ENCODE measurements at regions not wholly inside any gene's neighbourhood (a gene's known extent, or its start where the extent isn't known, plus 50 kb on each side); places are given as distances from the start of the nearest gene placed in this dataset.

- ChIA-PET POLR2A (no interaction called here), CTCF (interaction anchor here (0.6 to 0.7 kb wide), 2 partner anchors 85 to 242 kb away, joined by 3 to 10 read pairs; no protein-coding TSS in a partner anchor)
- H3K4me1 ChIP-seq (ENCODE audit: control insufficient read depth, insufficient read depth, low read length): peaks cover 38% of the 10 kb centered on the region
- BruUV-seq (replicated peaks): no TSS peak
- H3K27ac ChIP-seq (ENCODE audit: low read length): no peak overlapping the region
- H3K4me3 ChIP-seq (ENCODE audit: low read depth in 2 of 2, low read length in 2 of 2): no peak overlapping the region
- in situ Hi-C loops (cut with HindIII; ENCODE audit: low pct_unique_long_range_greater_than_20kb, low sequenced_read_pairs) (no loop called here), intact Hi-C loops (cut with micrococcal nuclease; ENCODE audit: unreplicated experiment) (no loop called here)
- DNase-seq (ENCODE audit: low read depth, low spot score) (no peak), ATAC-seq (no peak)
- H3K36me3 ChIP-seq (ENCODE audit: control insufficient read depth, insufficient read depth, low read length): no peaks in the 10 kb centered on the region
- H3K27me3 ChIP-seq (ENCODE audit: control insufficient read depth, insufficient read depth, low read length): no peaks in the 10 kb centered on the region
- TF ChIP-seq POLR2AphosphoS5 (IDR thresholded peaks at IDR 0.05; ENCODE audit: low read depth, low read length): no peak
- no peak for TF ChIP-seq SIN3A (IDR thresholded peaks at IDR 0.05; ENCODE audit: borderline replicate concordance, insufficient read depth, low read depth, low read length)
- no peak for TF ChIP-seq TCF7L2 (IDR thresholded peaks at IDR 0.05; ENCODE audit: low read depth, low read length)
- no peak for TF ChIP-seq REST (IDR thresholded peaks at IDR 0.05; ENCODE audit: insufficient read depth in 1 of 2, low read depth in 2 of 2, low read length in 1 of 2)
- TF ChIP-seq CTCF (IDR thresholded peaks at IDR 0.05): no peak
- no peaks in the 10 kb centered on the region for H3K9me3 ChIP-seq (ENCODE audit: control insufficient read depth, insufficient read depth, low read depth, low read length)
Observed at GRCh38 chr10:94093286-94093905, 99.7 kb downstream of the PLCE1 start.

GRCh38 chr10:94094540-94094939 is 100.8 kb downstream of the PLCE1 start:
- Histone ChIP-seq H3K9me3 (ENCODE audit: control insufficient read depth, insufficient read depth, low read depth, low read length) (no peaks in the 10 kb centered on the region), H3K4me1 (ENCODE audit: control insufficient read depth, insufficient read depth, low read length) (peaks cover 27% of the 10 kb centered on the region), H3K4me3 (ENCODE audit: low read depth in 2 of 2, low read length in 2 of 2) (no peak overlapping the region), H3K27ac (ENCODE audit: low read length) (0 out of 2 replicates have a peak overlapping the region, but pooled peaks have one; percentile 18), H3K36me3 (ENCODE audit: control insufficient read depth, insufficient read depth, low read length) (no peaks in the 10 kb centered on the region), H3K27me3 (ENCODE audit: control insufficient read depth, insufficient read depth, low read length) (no peaks in the 10 kb centered on the region)
- TF ChIP-seq POLR2AphosphoS5 (IDR thresholded peaks at IDR 0.05; ENCODE audit: low read depth, low read length) (no peak), CTCF (IDR thresholded peaks at IDR 0.05) (no peak), TCF7L2 (IDR thresholded peaks at IDR 0.05; ENCODE audit: low read depth, low read length) (no peak), REST (IDR thresholded peaks at IDR 0.05; ENCODE audit: insufficient read depth in 1 of 2, low read depth in 2 of 2, low read length in 1 of 2) (no peak), SIN3A (IDR thresholded peaks at IDR 0.05; ENCODE audit: borderline replicate concordance, insufficient read depth, low read depth, low read length) (no peak)
- ChIA-PET POLR2A (no interaction called here), CTCF (no interaction called here)
- DNase-seq (ENCODE audit: low read depth, low spot score): no peak
- intact Hi-C loops (cut with micrococcal nuclease; ENCODE audit: unreplicated experiment): no loop called here
- BruUV-seq (replicated peaks): no TSS peak
- in situ Hi-C loops (cut with HindIII; ENCODE audit: low pct_unique_long_range_greater_than_20kb, low sequenced_read_pairs): no loop called here
- 0 out of 2 replicates have a peak, but pooled peaks have one; percentile 50 for ATAC-seq
